ENCODE measurements at regions not wholly inside any gene's neighbourhood (a gene's known extent, or its start where the extent isn't known, plus 50 kb on each side); places are given as distances from the start of the nearest gene placed in this dataset.

DNA sequence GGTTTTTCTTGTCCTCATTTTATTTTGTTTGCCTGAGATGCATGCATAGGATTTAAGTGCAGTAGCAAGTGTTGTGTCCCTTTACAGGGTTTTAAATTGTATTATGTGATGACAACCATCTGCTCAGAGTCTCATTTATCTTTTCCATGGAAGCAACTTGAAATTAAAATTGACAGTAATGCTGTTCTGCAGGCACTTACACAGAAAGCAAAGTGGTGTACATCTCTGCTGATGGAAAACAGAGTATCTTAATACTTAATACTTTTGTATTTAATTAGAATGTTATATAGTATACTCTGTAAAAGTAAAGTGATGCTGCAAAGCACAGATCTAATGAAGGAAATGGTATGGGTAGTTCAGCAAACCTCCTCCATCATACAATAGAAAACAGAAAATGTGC, 482.9 kb downstream of the POM121L12 start:
- POLR2A ChIA-PET, result no interaction called here
- Mint-ChIP-seq H3K27ac (no peak overlapping the region), H3K4me3 (no peak overlapping the region), H3K4me1 (no peaks in the 10 kb centered on the region), H3K36me3 (peaks cover 0 to 18% (median 0%) of the 10 kb centered on the region in 3 donors), H3K27me3 (no peaks in the 10 kb centered on the region), H3K9me3 (peaks cover 8 to 47% (median 26%) of the 10 kb centered on the region in 9 donors)
- ATAC-seq (no peak), DNase-seq (no peak)

DNA sequence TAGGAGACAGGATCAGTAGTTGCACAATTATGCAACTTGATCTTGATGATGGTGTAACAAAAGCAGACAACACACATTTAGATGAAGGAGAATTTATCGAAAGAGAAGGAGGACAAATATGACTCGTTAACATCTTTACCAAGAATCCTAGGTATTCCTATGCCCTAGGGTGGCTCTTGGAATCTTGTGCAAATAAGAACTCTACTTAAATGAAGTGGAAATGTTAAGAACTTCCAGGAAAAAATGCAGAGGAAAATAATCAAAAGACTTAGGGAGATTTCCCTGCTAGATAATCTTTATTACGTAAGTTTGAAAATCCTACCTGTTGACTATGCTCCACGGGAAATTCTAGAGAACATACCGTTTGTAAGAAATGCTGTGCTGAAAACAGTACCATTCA, 485.4 kb downstream of the POM121L12 start:
- H3K4me1 Mint-ChIP-seq, result no peaks in the 10 kb centered on the region
- DNase-seq (no peak), ATAC-seq (no peak)
- peaks cover 4 to 44% (median 26%) of the 10 kb centered on the region in 9 donors for H3K9me3 Mint-ChIP-seq
- H3K27me3 Mint-ChIP-seq, result no peaks in the 10 kb centered on the region
- no peak overlapping the region for H3K27ac Mint-ChIP-seq
- no peak overlapping the region for H3K4me3 Mint-ChIP-seq
- peaks cover 0 to 15% (median 0%) of the 10 kb centered on the region in 3 donors for H3K36me3 Mint-ChIP-seq
- POLR2A ChIA-PET, result no interaction called here

DNA sequence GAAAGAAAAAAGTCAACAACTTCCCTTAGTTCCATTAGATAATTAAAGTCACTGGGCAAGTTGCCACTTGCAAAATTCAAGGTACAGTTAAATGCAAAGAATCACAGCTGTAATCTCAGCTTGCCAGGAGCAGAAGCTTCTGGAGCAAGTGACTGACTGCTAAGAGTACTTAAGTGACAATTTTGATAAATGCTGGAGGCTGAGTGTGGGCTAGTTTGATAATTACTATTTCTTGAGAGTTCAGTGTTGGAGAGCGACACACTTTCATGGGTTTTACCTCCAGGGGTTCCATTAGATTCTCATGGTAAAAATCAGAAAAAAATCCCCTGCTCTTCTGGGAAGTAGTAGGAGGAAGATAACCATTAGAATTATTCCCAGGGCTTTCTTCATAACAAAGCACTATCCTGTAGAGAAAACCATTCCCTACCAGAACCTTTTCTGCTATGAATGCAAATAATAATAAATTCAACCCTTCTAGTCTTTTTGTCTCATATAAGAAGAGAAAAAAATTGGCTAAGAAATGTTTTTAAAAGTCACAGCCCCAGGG, 486.3 kb downstream of the POM121L12 start:
- Mint-ChIP-seq H3K4me1 (no peaks in the 10 kb centered on the region), H3K4me3 (no peak overlapping the region), H3K9me3 (peaks cover 4 to 42% (median 26%) of the 10 kb centered on the region in 9 donors), H3K36me3 (peaks cover 0 to 9% (median 0%) of the 10 kb centered on the region in 3 donors), H3K27me3 (no peaks in the 10 kb centered on the region), H3K27ac (no peak overlapping the region)
- POLR2A ChIA-PET, result no interaction called here
- ATAC-seq (no peak), DNase-seq (no peak)

DNA sequence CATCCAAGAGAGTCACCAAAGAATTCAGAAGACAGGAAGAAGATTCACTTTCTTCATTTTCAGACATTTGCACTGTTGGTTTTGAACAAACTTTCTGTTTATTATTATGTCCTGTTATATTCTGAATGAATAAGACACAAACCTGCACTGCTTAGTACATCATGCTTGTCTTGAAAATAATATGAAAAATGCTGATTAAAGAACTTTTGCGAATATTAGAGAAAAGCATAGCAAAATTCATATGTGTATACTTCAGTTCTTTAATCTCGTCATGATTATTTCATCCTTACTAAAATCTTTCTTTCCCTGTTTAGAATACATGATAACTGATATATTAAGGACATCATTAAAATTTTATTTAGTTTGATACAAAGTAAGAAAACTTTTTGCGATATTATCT, 504.1 kb downstream of the POM121L12 start:
- peaks cover 7 to 56% (median 17%) of the 10 kb centered on the region in 9 donors for H3K9me3 Mint-ChIP-seq
- DNase-seq (no peak), ATAC-seq (no peak)
- POLR2A ChIA-PET, result no interaction called here
- H3K27ac Mint-ChIP-seq, result no peak overlapping the region
- no peak overlapping the region for H3K4me3 Mint-ChIP-seq
- H3K4me1 Mint-ChIP-seq, result no peaks in the 10 kb centered on the region
- no peaks in the 10 kb centered on the region for H3K27me3 Mint-ChIP-seq
- peaks cover 0 to 23% (median 0%) of the 10 kb centered on the region in 3 donors for H3K36me3 Mint-ChIP-seq

DNA sequence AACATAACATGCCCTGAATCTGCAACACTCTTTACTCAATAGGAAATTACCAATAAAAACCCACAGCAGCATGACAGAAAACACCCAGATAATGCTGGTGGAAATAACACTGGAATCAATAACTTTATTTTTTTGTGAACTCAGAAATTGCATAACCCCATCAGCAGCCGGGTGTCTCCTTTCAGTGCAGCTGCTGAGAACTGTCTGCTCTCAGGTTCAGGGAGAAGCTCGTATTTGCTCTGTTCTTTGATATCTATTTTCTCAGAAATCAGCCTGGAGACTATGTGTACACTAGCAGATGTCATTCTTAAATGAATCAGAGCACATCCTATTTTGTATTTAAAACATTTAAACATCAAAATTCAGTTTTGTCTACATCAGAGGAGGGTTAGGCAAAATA, 506.0 kb downstream of the POM121L12 start:
- ATAC-seq, result no peak
- H3K4me1 Mint-ChIP-seq, result no peaks in the 10 kb centered on the region
- POLR2A ChIA-PET, result no interaction called here
- H3K9me3 Mint-ChIP-seq, result peaks cover 7 to 51% (median 14%) of the 10 kb centered on the region in 9 donors
- no peak overlapping the region for H3K4me3 Mint-ChIP-seq
- peaks cover 0 to 19% (median 0%) of the 10 kb centered on the region in 3 donors for H3K36me3 Mint-ChIP-seq
- no peak for DNase-seq
- H3K27ac Mint-ChIP-seq, result no peak overlapping the region
- H3K27me3 Mint-ChIP-seq, result no peaks in the 10 kb centered on the region

DNA sequence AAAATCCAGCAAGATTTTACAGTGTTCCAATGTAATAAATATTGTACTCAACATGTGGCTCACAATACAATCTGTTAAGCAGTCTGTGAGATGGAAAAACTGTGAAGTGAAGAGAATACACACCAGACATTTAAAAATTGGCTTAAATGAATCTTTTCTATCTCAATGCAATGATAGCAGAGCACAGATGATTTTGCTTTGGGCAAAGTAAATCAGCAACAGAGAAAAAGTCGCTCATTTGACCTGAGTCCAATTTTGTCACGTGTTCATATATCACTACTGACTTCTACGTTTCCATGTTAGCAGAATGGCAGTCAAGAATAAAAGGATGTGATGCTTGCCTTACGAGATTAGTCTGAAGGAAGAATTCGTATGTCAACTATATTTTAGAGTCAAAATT, 506.7 kb downstream of the POM121L12 start:
- peaks cover 7 to 49% (median 17%) of the 10 kb centered on the region in 9 donors for H3K9me3 Mint-ChIP-seq
- POLR2A ChIA-PET, result no interaction called here
- H3K27me3 Mint-ChIP-seq, result no peaks in the 10 kb centered on the region
- H3K27ac Mint-ChIP-seq, result no peak overlapping the region
- H3K4me1 Mint-ChIP-seq, result no peaks in the 10 kb centered on the region
- H3K36me3 Mint-ChIP-seq, result peaks cover 0 to 19% (median 0%) of the 10 kb centered on the region in 3 donors
- no peak overlapping the region for H3K4me3 Mint-ChIP-seq
- ATAC-seq, result no peak
- no peak for DNase-seq

Measured in naive thymus-derived CD8-positive, alpha-beta T cell (primary cell).